Urinary bladder (tissue), 3 donors: ENCODE measurements at regions not wholly inside any gene's neighbourhood (a gene's known extent, or its start where the extent isn't known, plus 50 kb on each side); places are given as distances from the start of the nearest gene placed in this dataset.

Experiments used
- DNase-seq: peaks from one replicate; pipeline ENCODE4 v3.0.0-alpha.2; 2015; ENCODE audit errors: extremely low spot score
- H3K27ac ChIP-seq: one replicate; pipeline ENCODE4 v1.5.1; 2013; ENCODE audit warnings: low read depth, mild to moderate bottlenecking, moderate library complexity
- H3K36me3 ChIP-seq: one replicate; pipeline ENCODE4 v1.6.1; 2013; ENCODE audit warnings: mild to moderate bottlenecking, moderate library complexity; ENCODE audit not compliant: insufficient read depth
- H3K4me1 ChIP-seq: one replicate; pipeline ENCODE4 v1.6.1; 2013; ENCODE audit warnings: mild to moderate bottlenecking, moderate library complexity; ENCODE audit not compliant: insufficient read depth
- H3K4me3 ChIP-seq: one replicate; pipeline ENCODE4 v1.5.1; 2013; ENCODE audit warnings: low read depth, low read length
- WGBS: extraction: QIAGEN DNeasy Blood & Tissue Kit; methylation state at CpG from one replicate; pipeline ENCODE4 v1.1.7; 2013; 5-methylcytosine and 5-hydroxymethylcytosine counted together
- donor health status: healthy with polysubstance abuse.
- donor health status: healthy.

- 52% methylated on average over 13 of the region's 13 CpGs for WGBS
- H3K4me1 ChIP-seq: no peaks in the 10 kb centered on the region
- no peak overlapping the region for H3K4me3 ChIP-seq
- no peak for DNase-seq
- H3K36me3 ChIP-seq: no peaks in the 10 kb centered on the region
- no peak overlapping the region for H3K27ac ChIP-seq
Measured at GRCh38 chr17:33520426-33521330, 227.6 kb upstream of the ASIC2 start.

- Histone ChIP-seq H3K4me1 (no peaks in the 10 kb centered on the region), H3K27ac (no peak overlapping the region), H3K4me3 (no peak overlapping the region), H3K36me3 (no peaks in the 10 kb centered on the region)
- DNase-seq: no peak
- 61% methylated on average over 5 of the region's 5 CpGs for WGBS
Measured at GRCh38 chr17:33521784-33522183, 228.7 kb upstream of the ASIC2 start.

GRCh38 chr17:33522623-33523022 is 229.5 kb upstream of the ASIC2 start:
- WGBS: 78% methylated on average over 8 of the region's 8 CpGs
- Histone ChIP-seq H3K4me1 (no peaks in the 10 kb centered on the region), H3K4me3 (no peak overlapping the region), H3K36me3 (no peaks in the 10 kb centered on the region), H3K27ac (no peak overlapping the region)
- DNase-seq: no peak

GRCh38 chr17:33523577-33523981 is 230.5 kb upstream of the ASIC2 start:
- Histone ChIP-seq H3K4me3 (no peak overlapping the region), H3K36me3 (no peaks in the 10 kb centered on the region), H3K27ac (no peak overlapping the region), H3K4me1 (no peaks in the 10 kb centered on the region)
- DNase-seq: no peak
- WGBS: 26% methylated on average over 5 of the region's 5 CpGs

- DNase-seq: no peak
- WGBS: 60% methylated on average over 7 of the region's 7 CpGs
- Histone ChIP-seq H3K4me3 (no peak overlapping the region), H3K27ac (no peak overlapping the region), H3K36me3 (no peaks in the 10 kb centered on the region), H3K4me1 (no peaks in the 10 kb centered on the region)
Measured at GRCh38 chr17:33525186-33525585, 232.1 kb upstream of the ASIC2 start.

- no peak overlapping the region for H3K4me3 ChIP-seq
- H3K27ac ChIP-seq: no peak overlapping the region
- 80% methylated on average over 5 of the region's 5 CpGs for WGBS
- H3K4me1 ChIP-seq: no peaks in the 10 kb centered on the region
- H3K36me3 ChIP-seq: no peaks in the 10 kb centered on the region
- no peak for DNase-seq
Measured at GRCh38 chr17:33526717-33527116, 233.6 kb upstream of the ASIC2 start.

GRCh38 chr17:33527290-33527689 is 234.2 kb upstream of the ASIC2 start:
- Histone ChIP-seq H3K36me3 (no peaks in the 10 kb centered on the region), H3K4me3 (no peak overlapping the region), H3K27ac (no peak overlapping the region), H3K4me1 (no peaks in the 10 kb centered on the region)
- DNase-seq: no peak
- WGBS: 71% methylated on average over 3 of the region's 3 CpGs

GRCh38 chr17:33528846-33529245 is 235.8 kb upstream of the ASIC2 start:
- Histone ChIP-seq H3K4me3 (no peak overlapping the region), H3K4me1 (no peaks in the 10 kb centered on the region), H3K27ac (no peak overlapping the region), H3K36me3 (no peaks in the 10 kb centered on the region)
- 51% methylated on average over 1 of the region's 1 CpG for WGBS
- no peak for DNase-seq

GRCh38 chr17:33529816-33530215 is 236.7 kb upstream of the ASIC2 start:
- no peak overlapping the region for H3K4me3 ChIP-seq
- H3K4me1 ChIP-seq: no peaks in the 10 kb centered on the region
- 69% methylated on average over 9 of the region's 9 CpGs for WGBS
- H3K36me3 ChIP-seq: no peaks in the 10 kb centered on the region
- no peak overlapping the region for H3K27ac ChIP-seq
- DNase-seq: no peak

- H3K4me1 ChIP-seq: no peaks in the 10 kb centered on the region
- H3K36me3 ChIP-seq: no peaks in the 10 kb centered on the region
- 66% methylated on average over 6 of the region's 6 CpGs for WGBS
- no peak for DNase-seq
- no peak overlapping the region for H3K4me3 ChIP-seq
- H3K27ac ChIP-seq: no peak overlapping the region
Measured at GRCh38 chr17:33531311-33531710, 238.2 kb upstream of the ASIC2 start.

- Histone ChIP-seq H3K4me1 (no peaks in the 10 kb centered on the region), H3K4me3 (no peak overlapping the region), H3K27ac (no peak overlapping the region), H3K36me3 (no peaks in the 10 kb centered on the region)
- WGBS: 77% methylated on average over 9 of the region's 9 CpGs
- DNase-seq: no peak
Measured at GRCh38 chr17:33534087-33534486, 241.0 kb upstream of the ASIC2 start.

- no peak overlapping the region for H3K4me3 ChIP-seq
- WGBS: 90% methylated on average over 4 of the region's 4 CpGs
- H3K27ac ChIP-seq: no peak overlapping the region
- DNase-seq: no peak
- H3K36me3 ChIP-seq: no peaks in the 10 kb centered on the region
- no peaks in the 10 kb centered on the region for H3K4me1 ChIP-seq
Measured at GRCh38 chr17:33545124-33545523, 252.0 kb upstream of the ASIC2 start.

GRCh38 chr17:33550261-33550660 is 257.2 kb upstream of the ASIC2 start:
- Histone ChIP-seq H3K4me1 (no peaks in the 10 kb centered on the region), H3K27ac (no peak overlapping the region), H3K4me3 (no peak overlapping the region), H3K36me3 (no peaks in the 10 kb centered on the region)
- no peak for DNase-seq
- 69% methylated on average over 4 of the region's 4 CpGs for WGBS

GRCh38 chr17:33551075-33551474 is 258.0 kb upstream of the ASIC2 start:
- no peaks in the 10 kb centered on the region for H3K4me1 ChIP-seq
- no peak for DNase-seq
- no peak overlapping the region for H3K27ac ChIP-seq
- H3K4me3 ChIP-seq: no peak overlapping the region
- WGBS: 75% methylated on average over 5 of the region's 5 CpGs
- no peaks in the 10 kb centered on the region for H3K36me3 ChIP-seq
